ENCODE measurements at regions not wholly inside any gene's neighbourhood (a gene's known extent, or its start where the extent isn't known, plus 50 kb on each side); places are given as distances from the start of the nearest gene placed in this dataset.

- Histone ChIP-seq H3K9me2 (replicated peaks; ENCODE audit: insufficient read depth, low read length) (no peaks in the 10 kb centered on the region), H4K20me1 (ENCODE audit: low read depth, low read length) (no peaks in the 10 kb centered on the region), H3K79me2 (ENCODE audit: insufficient read depth, low read length) (no peaks in the 10 kb centered on the region), H3K27ac (ENCODE audit: low read depth, low read length) (no peak overlapping the region), H3F3A (ENCODE audit: insufficient read depth) (no peaks in the 10 kb centered on the region), H3K36me3 (ENCODE audit: low read length) (no peaks in the 10 kb centered on the region), H3K4me3 (ENCODE audit: insufficient read depth, low read length, poor library complexity, severe bottlenecking) (no peak overlapping the region), H3K9me3 (ENCODE audit: insufficient read depth, low read length) (no peaks in the 10 kb centered on the region), H3K27me3 (ENCODE audit: low read length) (no peaks in the 10 kb centered on the region), H2AFZ (ENCODE audit: low read depth, low read length, severe bottlenecking) (no peak overlapping the region), H3K4me2 (ENCODE audit: low read depth, low read length, poor library complexity, severe bottlenecking) (no peak overlapping the region), H3K9ac (ENCODE audit: low read length) (no peak overlapping the region)
- no peak for TF ChIP-seq EZH2phosphoT487 (conservative IDR thresholded peaks at IDR 0.05; ENCODE audit: low read length)
- no peak for TF ChIP-seq CTCF (IDR thresholded peaks at IDR 0.05; ENCODE audit: insufficient read depth, low read length, poor library complexity, severe bottlenecking)
These were observed 204.7 kb upstream of the CASK start for GRCh38 chrX:42128020-42128419.

DNA sequence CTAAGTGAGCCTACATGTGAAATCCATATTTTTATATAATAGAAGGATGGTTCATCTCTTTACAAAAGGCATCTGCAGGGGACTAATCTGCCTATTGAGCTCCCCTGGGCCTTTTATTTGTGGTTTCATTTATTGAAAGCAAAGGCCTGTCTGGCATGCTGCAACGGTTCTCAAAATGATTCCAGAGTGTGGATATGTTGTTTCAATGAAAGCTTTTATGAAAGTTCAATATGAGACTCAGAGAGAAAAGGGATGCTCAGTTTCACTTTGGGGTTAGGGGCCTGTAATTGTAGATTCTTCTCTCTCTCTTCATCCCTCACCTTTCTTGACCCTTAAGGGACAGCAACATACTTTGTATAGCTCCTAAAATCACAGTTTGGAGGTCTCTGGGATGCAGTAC is 204.2 kb upstream of the CASK start:
- no peaks in the 10 kb centered on the region for H3F3A ChIP-seq (ENCODE audit: insufficient read depth)
- H3K36me3 ChIP-seq (ENCODE audit: low read length): no peaks in the 10 kb centered on the region
- no peaks in the 10 kb centered on the region for H3K27me3 ChIP-seq (ENCODE audit: low read length)
- TF ChIP-seq EZH2phosphoT487 (conservative IDR thresholded peaks at IDR 0.05; ENCODE audit: low read length) (no peak), CTCF (IDR thresholded peaks at IDR 0.05; ENCODE audit: insufficient read depth, low read length, poor library complexity, severe bottlenecking) (no peak)
- no peaks in the 10 kb centered on the region for H3K9me3 ChIP-seq (ENCODE audit: insufficient read depth, low read length)
- no peak overlapping the region for H3K9ac ChIP-seq (ENCODE audit: low read length)
- no peak overlapping the region for H3K4me3 ChIP-seq (ENCODE audit: insufficient read depth, low read length, poor library complexity, severe bottlenecking)
- H4K20me1 ChIP-seq (ENCODE audit: low read depth, low read length): no peaks in the 10 kb centered on the region
- H3K27ac ChIP-seq (ENCODE audit: low read depth, low read length): no peak overlapping the region
- H3K4me2 ChIP-seq (ENCODE audit: low read depth, low read length, poor library complexity, severe bottlenecking): no peak overlapping the region
- H3K79me2 ChIP-seq (ENCODE audit: insufficient read depth, low read length): no peaks in the 10 kb centered on the region
- H3K9me2 ChIP-seq (replicated peaks; ENCODE audit: insufficient read depth, low read length): no peaks in the 10 kb centered on the region
- H2AFZ ChIP-seq (ENCODE audit: low read depth, low read length, severe bottlenecking): no peak overlapping the region

DNA sequence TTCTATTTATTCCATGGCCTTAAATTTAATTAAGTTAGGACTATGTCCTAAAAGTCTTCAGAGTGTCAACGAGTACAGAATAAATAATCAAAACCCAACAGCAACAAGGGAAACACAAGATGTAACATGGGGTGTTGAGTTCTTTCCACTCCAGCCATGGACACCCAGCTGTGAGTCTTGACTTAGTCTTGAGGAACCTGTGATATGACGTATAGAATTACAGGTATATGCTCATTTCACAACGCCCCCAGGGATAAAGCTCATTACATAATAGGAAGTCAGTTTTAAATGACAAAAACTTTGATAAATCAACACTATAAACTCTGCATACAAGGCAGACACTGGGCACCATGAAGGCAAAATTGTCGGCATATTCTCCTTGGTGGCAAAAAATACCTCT is 200.0 kb upstream of the CASK start:
- Histone ChIP-seq H2AFZ (ENCODE audit: low read depth, low read length, severe bottlenecking) (no peak overlapping the region), H3K4me3 (ENCODE audit: insufficient read depth, low read length, poor library complexity, severe bottlenecking) (no peak overlapping the region), H3K9me3 (ENCODE audit: insufficient read depth, low read length) (no peaks in the 10 kb centered on the region)

More for the DNA sequence above, 200.0 kb upstream of the CASK start:
- H3K27me3 ChIP-seq (ENCODE audit: low read length): no peaks in the 10 kb centered on the region
- H3F3A ChIP-seq (ENCODE audit: insufficient read depth): no peaks in the 10 kb centered on the region
- no peaks in the 10 kb centered on the region for H4K20me1 ChIP-seq (ENCODE audit: low read depth, low read length)
- TF ChIP-seq CTCF (IDR thresholded peaks at IDR 0.05; ENCODE audit: insufficient read depth, low read length, poor library complexity, severe bottlenecking) (no peak), EZH2phosphoT487 (conservative IDR thresholded peaks at IDR 0.05; ENCODE audit: low read length) (no peak)
- no peak overlapping the region for H3K4me2 ChIP-seq (ENCODE audit: low read depth, low read length, poor library complexity, severe bottlenecking)
- H3K79me2 ChIP-seq (ENCODE audit: insufficient read depth, low read length): no peaks in the 10 kb centered on the region
- no peak overlapping the region for H3K27ac ChIP-seq (ENCODE audit: low read depth, low read length)
- no peaks in the 10 kb centered on the region for H3K9me2 ChIP-seq (replicated peaks; ENCODE audit: insufficient read depth, low read length)
- no peak overlapping the region for H3K9ac ChIP-seq (ENCODE audit: low read length)
- no peaks in the 10 kb centered on the region for H3K36me3 ChIP-seq (ENCODE audit: low read length)

Data from SU-DHL-6 (cell line).